H54 (cell line): ENCODE measurements at regions not wholly inside any gene's neighbourhood (a gene's known extent, or its start where the extent isn't known, plus 50 kb on each side); places are given as distances from the start of the nearest gene placed in this dataset.

Experiments used
- DNase-seq: peaks from one replicate; pipeline ENCODE4 v3.0.0; 2011; ENCODE audit warnings: low spot score, mixed read lengths; ENCODE audit not compliant: insufficient read length
- FAIRE-seq: peaks from 3 replicates; lab custom pipeline; 2011; peaks lifted over from hg19 to GRCh38; lab: Jason Lieb, UNC
- POLR2A ChIP-seq: IDR thresholded peaks from 2 replicates; pipeline ENCODE4 v1.6.1; 2011; ENCODE audit warnings: low read depth, mild to moderate bottlenecking, low read length

GRCh38 chr5:93649234-93649900 is 66.3 kb downstream of the NR2F1 start:
- DNase-seq (no peak), FAIRE-seq (no peak)
- no peak for TF ChIP-seq POLR2A

GRCh38 chr5:93644760-93645159 is 61.7 kb downstream of the NR2F1 start:
- DNase-seq = no peak
- TF ChIP-seq POLR2A = no peak
- FAIRE-seq = no peak
